Epithelial cell of proximal tubule (primary cell): ENCODE measurements at regions not wholly inside any gene's neighbourhood (a gene's known extent, or its start where the extent isn't known, plus 50 kb on each side); places are given as distances from the start of the nearest gene placed in this dataset.

Experiments
- DNase-seq: peaks from one replicate; pipeline ENCODE4 v3.0.0-alpha.2; 2011; ENCODE audit warnings: low read depth
- H3K4me3 ChIP-seq: 2 replicates; pipeline ENCODE4 v1.5.1; 2011; ENCODE audit warnings: low read depth, mild to moderate bottlenecking, low read length
- CTCF ChIP-seq: conservative IDR thresholded peaks from 2 replicates; pipeline ENCODE4 v1.5.1; 2012; ENCODE audit warnings: low read depth, mild to moderate bottlenecking, low read length

GRCh38 chr5:73375949-73376348 is 72.6 kb downstream of the FOXD1 start:
- H3K4me3 ChIP-seq, result no peak overlapping the region
- no peak for TF ChIP-seq CTCF
- DNase-seq, result no peak

- no peak overlapping the region for H3K4me3 ChIP-seq
- TF ChIP-seq CTCF, result no peak
- DNase-seq, result no peak
These were observed 73.4 kb downstream of the FOXD1 start for GRCh38 chr5:73375191-73375545.

GRCh38 chr5:73374520-73375190 is 73.9 kb downstream of the FOXD1 start:
- H3K4me3 ChIP-seq, result no peak overlapping the region
- DNase-seq, result no peak
- TF ChIP-seq CTCF, result no peak

- no peak overlapping the region for H3K4me3 ChIP-seq
- DNase-seq, result no peak
- TF ChIP-seq CTCF, result no peak
These were observed 74.6 kb downstream of the FOXD1 start for GRCh38 chr5:73373814-73374510.

GRCh38 chr5:73370640-73371583 is 77.7 kb downstream of the FOXD1 start:
- H3K4me3 ChIP-seq, result no peak overlapping the region
- DNase-seq, result peak; percentile 94
- TF ChIP-seq CTCF, result no peak

- no peak for TF ChIP-seq CTCF
These were observed 78.5 kb downstream of the FOXD1 start for GRCh38 chr5:73370095-73370494.

More at GRCh38 chr5:73370095-73370494, 78.5 kb downstream of the FOXD1 start:
- H3K4me3 ChIP-seq, result no peak overlapping the region
- no peak for DNase-seq
